Stomach (tissue), 4 donors: ENCODE measurements at regions not wholly inside any gene's neighbourhood (a gene's known extent, or its start where the extent isn't known, plus 50 kb on each side); places are given as distances from the start of the nearest gene placed in this dataset.

Source experiments
- POLR2AphosphoS5 ChIP-seq, 3 donors: sonication (generic); formaldehyde crosslinking; IDR thresholded peaks; one replicate each; pipeline ENCODE4 v1.6.1; 2016; ENCODE audit warnings: antibody characterized with exemption in 3 of 3
- TF ChIP-seq, protein P1 (sequence below), 7 experiments: fragments of 450-650 bp in 4 of 7; fragments of 200-600 bp in 3 of 7; sonication (generic) in 3 of 7; IDR thresholded peaks; one replicate each; pipeline ENCODE4 v1.5.1; 2016 to 2019; ENCODE audit warnings: antibody characterized with exemption in 7 of 7, control low read depth in 2 of 7, mild to moderate bottlenecking in 1 of 7

DNA sequence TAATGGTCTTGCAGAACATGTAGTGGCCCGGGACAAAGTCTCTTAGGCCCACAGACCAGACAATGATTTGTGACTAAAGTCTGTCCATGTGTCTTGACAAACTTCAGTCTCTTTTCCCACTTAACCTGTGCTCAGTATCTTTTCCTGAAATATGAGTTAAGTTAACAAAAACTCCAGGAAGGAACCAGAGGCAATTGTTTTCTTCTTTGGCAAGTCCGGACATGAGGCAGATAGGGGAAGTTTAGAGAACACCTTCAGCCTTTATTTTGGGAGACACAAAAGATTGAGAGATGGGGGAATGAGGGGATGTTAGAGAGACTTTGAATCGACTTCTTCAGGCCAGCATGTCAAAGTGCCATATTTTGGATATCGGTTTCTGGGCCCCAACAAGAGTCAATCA, 80.2 kb upstream of the FRMPD4 start:
- TF ChIP-seq, protein P1, sequence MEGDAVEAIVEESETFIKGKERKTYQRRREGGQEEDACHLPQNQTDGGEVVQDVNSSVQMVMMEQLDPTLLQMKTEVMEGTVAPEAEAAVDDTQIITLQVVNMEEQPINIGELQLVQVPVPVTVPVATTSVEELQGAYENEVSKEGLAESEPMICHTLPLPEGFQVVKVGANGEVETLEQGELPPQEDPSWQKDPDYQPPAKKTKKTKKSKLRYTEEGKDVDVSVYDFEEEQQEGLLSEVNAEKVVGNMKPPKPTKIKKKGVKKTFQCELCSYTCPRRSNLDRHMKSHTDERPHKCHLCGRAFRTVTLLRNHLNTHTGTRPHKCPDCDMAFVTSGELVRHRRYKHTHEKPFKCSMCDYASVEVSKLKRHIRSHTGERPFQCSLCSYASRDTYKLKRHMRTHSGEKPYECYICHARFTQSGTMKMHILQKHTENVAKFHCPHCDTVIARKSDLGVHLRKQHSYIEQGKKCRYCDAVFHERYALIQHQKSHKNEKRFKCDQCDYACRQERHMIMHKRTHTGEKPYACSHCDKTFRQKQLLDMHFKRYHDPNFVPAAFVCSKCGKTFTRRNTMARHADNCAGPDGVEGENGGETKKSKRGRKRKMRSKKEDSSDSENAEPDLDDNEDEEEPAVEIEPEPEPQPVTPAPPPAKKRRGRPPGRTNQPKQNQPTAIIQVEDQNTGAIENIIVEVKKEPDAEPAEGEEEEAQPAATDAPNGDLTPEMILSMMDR (IDR thresholded peaks at IDR 0.05), result no peak
- TF ChIP-seq POLR2AphosphoS5 (IDR thresholded peaks at IDR 0.05), result no peak
